Embryonic facial prominence (tissue), 1 donor: ENCODE measurements at regions not wholly inside any gene's neighbourhood (a gene's known extent, or its start where the extent isn't known, plus 50 kb on each side); places are given as distances from the start of the nearest gene placed in this dataset.
"Not testable (repeated sequence)": the region's sequence is repeated elsewhere in the genome, so short reads cannot be mapped to it uniquely, and the experiment has no call there.

Source experiments
- DNase-seq: peaks from one replicate; pipeline ENCODE4 v3.0.0-alpha.2; 2016; ENCODE audit errors: extremely low spot score

DNA sequence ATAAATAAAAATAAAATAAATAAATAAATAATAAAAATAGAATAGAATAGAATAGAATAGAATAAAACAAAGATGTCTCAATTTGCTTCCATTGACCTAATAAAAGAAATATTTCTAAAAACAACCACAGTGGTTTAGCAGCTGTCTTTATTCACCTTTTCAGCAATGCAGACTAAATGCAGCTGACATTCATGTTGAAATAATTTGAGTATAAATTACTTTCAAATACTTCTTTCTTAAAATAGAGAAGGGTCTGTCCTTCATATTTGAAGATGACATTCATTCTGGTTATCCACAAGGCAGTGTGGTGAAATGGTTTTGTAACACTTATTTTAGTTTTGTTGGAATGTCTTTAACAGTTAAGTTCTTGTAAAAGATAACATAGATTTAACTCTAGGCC is 469.4 kb downstream of the IRS1 start:
- DNase-seq, result no peak

- DNase-seq, result no peak
These were observed 470.4 kb downstream of the IRS1 start for GRCh38 chr2:226329180-226329579.

DNA sequence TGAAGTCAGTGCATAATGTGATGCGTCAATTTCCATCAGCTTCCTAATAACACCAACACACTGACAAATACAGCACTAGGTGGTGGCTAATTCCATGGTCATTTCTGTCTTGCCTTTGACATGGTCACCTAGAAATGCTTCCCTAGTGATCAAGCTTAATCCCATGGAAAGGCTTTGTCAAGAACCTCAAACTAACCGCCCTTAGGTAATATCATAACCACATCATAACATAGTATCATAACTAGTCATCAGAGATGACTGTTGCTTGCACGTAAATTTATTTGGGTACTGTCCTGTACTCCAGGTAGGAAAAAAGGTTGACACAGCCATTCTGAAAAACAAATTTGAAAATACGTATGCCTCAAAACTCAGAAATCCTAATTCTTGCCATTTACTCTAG is 471.8 kb downstream of the IRS1 start:
- no peak for DNase-seq

DNA sequence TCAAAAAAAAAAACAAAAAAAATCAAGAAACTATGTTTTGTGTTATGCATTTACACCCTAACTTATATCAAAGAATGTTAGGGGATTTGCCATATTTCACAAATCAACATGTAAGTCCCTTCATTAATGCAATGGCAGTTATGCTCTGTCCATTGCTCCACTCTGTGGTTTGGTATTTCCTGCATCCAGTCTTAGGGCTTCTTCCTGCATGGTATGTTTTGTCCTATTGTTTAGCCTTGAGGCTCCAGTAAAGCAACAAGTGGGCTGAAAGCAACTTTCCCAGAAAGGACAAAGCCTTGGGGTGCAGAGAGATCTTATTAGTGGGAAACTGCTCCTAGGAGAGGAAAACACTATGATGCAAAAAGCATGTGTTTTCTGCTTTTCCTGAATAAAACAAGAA is 474.1 kb downstream of the IRS1 start:
- no peak for DNase-seq

DNA sequence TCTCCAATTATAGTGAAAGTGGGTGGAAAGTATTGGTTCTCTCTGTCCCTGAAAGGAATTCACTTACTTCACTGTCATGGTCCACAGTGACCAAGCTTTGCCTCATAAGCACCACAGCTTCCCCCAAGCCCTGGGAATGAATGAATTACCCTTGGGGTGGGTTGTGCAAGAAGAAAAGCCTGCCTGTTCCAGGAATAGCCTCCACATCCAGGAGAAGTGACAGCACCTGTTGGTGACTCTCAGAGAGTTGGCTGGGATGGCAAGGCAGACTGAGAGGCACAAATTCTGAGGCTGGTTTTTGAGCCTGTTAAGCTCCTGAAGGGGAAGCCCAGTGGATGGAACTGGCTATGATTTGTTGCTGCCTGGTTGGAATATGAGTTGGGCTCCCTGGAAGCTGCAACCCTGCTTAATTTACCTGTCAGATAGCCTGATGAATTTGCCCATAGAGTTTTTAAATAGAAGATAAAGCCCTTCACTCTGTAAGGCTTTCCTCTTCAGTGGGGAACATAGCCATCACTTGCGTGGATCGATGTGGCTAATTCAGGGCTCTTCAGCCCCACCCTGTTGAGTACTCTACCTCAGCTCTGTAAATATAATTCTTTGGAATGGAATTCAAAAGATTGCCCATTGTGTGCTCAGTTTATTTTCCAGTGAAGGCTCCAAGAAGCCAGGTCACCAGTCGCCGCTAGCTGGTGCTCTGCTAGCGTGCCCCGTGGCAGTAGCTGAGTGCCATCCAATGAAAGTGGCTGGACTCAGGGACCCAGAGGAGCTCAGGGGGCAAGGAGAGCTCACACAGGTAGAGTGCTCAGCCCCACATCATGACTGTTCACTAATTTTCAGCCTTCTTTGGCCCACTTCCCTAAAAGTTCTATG is 479.3 kb downstream of the IRS1 start:
- no peak for DNase-seq

GRCh38 chr2:226317970-226318369 is 481.6 kb downstream of the IRS1 start:
- no peak for DNase-seq

GRCh38 chr2:226313060-226313459 is 486.6 kb downstream of the IRS1 start:
- DNase-seq, result no peak

DNA sequence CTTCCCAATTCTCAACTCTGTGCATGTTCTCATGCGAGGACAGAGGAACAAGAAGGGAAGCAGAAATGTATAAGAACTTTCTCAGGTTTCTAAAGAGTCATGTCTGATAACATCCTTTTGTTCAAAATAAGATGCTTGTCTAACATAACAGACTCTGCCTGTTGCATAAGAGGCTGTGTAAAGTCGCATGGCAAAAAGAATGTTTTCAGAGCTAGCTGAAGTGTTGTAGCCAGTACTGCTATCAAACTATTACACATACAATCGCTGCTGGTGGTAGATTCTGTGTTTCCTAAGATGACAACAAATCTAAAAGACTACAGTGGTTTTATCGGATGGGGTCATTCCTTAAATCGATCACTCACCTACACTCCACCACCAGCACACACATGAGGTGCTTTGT is 487.5 kb downstream of the IRS1 start:
- DNase-seq, result no peak

GRCh38 chr2:226310146-226310545 is 489.5 kb downstream of the IRS1 start:
- no peak for DNase-seq

GRCh38 chr2:226308986-226309385 is 490.6 kb downstream of the IRS1 start:
- DNase-seq, result no peak

DNA sequence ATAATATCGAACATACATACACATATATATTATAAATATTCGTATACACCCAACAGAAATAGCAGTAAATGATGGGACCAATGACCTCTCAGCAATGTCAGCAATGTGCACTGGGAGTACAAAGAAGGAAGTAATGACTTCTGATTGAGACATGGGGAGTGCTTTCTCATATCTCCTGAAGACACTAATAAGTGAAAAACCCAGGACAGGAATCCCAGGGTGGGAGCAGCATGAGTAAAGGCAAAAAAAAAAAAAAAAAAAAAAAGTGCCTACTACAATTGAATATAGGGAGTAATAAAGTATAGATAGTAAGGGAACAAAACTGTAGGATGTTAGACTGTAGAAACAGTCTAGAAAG is 491.3 kb downstream of the IRS1 start:
- no peak for DNase-seq

DNA sequence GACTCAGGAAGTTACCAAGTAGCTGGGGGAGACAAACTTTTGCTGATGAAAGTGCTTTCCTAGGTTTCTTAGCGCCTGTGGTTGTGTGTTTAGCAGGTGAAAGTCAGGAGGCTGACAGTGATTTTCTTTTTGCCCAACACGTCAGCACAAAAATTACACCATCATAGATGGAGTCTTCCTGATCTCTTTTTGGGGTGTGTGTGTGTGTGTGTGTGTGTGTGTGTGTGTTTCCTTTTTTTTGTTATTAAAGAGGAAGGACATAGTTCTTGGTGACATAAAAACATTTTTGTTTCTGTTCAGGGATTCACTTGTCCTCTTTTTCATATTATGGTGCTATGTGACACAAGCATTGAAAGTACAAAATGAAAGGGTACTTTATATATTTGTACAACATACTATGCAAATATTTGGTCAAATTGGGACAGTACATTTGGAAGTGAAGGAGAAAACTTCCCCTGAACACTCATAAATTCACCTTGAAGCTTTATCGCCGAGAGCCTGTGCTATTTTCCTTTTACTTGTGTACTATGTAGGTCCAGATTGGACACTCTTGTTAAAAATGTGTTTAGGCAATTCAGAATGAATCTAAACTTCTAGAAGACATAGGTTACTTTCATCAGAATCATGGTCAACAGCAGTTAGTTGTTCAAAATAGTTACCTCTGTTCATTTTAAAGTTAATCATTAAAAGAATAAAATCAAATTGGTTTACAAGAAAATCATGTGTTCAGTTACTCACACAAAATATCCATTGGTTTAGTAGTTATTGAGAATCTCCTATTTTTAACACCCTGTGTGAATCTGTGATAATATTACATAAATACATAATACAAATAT is 491.9 kb downstream of the IRS1 start:
- DNase-seq, result no peak

GRCh38 chr2:226306969-226307368 is 492.7 kb downstream of the IRS1 start:
- DNase-seq, result no peak

DNA sequence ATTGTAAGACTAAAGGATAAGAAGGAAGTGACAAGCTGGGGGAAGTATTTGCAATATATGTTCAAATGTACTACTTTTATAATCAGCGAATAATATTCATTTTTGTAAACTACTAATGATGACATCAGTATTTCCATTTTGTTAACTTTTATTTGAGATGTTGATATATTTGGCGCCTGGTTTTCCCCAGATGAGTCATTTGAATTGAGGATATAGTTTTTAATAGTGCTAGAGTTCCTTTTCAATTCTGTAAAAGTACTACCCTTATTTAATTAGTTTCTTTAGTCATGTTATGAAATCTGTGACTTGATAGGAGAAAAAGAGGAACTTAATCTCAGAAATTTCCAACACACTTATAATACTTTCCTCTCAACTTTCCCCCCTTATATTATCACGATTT is 495.3 kb downstream of the IRS1 start:
- DNase-seq, result no peak

DNA sequence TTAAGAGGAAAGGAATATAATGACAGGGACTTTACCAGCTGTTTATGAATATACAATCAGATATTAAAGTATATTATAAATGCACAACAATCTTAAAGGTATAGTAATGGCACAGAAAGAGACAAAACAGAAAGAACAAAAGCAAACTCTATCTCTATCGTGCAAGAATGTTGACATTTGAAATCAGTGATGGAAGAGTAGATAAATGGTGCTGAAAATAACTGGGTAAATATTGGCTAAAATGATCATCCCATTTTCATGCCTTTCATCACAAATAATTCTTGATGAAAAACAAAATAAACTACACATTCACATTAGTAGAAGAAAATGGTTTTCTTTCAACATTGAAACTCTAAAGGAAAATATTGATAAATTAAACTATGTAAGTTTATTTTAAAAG is 495.9 kb downstream of the IRS1 start:
- no peak for DNase-seq

DNA sequence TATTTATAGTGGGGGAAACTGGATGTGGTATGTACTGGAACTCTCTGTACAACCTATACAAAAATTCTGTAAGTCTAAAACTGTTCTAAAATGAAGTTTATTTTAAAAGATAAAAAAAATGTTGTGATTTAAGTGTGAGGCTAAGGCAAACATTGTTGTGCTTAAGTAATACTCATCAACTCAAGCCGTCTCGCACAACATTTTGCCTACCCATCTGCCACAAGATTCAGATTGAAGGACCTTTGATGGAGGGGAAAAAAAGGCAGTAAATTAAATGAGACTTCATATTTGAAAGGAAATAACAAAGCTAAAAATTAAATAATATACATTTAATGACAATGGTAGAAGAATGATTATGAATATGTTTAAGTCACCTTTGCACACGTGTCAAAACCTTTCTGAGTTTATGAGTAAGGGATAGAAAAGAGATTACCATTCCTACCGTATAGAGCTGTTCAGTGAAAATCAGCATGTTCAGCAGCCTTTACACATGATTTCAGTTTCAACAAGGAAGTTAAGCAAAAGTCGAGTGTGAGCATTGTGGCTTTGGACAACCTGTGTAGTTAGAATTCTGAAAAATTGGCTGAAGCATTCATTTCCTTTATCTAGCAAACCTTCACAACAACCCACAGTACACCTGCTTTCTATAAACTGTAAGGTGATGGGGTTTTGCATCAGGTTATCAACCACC is 499.3 kb downstream of the IRS1 start:
- DNase-seq, result no peak

GRCh38 chr2:226299771-226300170 is 499.8 kb downstream of the IRS1 start:
- DNase-seq, result no peak

DNA sequence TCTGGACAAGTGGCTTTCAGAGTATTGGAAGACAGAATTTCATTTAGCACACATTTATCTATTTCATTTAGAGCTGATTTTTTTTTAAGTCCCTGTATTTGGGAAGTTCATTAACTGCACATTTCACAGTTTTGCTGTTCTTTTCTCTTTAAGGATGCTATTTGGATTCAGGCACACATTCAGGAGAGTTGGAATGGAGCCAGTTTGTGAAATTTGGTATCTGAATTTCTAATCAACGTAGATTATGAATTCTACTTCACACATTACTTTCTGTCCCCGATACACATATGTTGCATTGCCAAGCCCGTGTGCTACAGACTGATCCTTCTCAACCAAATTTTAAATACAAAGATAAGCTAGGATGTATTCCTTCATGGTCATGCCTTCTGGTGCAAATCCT is 503.9 kb downstream of the IRS1 start:
- no peak for DNase-seq

DNA sequence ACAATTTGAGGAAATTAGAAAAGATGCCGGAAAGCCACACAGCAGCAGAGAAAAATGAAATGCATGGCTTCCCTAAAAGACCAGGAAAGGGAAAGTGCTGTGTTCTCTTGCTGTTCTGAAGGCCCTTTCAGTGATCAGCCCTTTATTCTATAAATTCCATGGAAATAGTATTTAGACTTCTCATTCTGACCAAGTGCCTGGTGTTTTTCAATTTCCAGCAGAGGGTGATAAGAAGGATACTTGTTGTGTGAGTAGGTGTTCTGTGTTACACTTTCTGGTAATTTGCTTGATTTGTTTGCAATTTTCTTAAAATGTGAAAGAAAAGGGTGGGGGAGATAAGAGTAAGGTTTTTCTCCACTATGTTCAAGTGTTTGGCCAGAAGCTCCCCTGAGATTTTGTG is 504.5 kb downstream of the IRS1 start:
- DNase-seq, result no peak

GRCh38 chr2:226291281-226291680 is 508.3 kb downstream of the IRS1 start:
- not testable (repeated sequence) for DNase-seq

- DNase-seq, result no peak
These were observed 512.7 kb downstream of the IRS1 start for GRCh38 chr2:226286916-226287315.

DNA sequence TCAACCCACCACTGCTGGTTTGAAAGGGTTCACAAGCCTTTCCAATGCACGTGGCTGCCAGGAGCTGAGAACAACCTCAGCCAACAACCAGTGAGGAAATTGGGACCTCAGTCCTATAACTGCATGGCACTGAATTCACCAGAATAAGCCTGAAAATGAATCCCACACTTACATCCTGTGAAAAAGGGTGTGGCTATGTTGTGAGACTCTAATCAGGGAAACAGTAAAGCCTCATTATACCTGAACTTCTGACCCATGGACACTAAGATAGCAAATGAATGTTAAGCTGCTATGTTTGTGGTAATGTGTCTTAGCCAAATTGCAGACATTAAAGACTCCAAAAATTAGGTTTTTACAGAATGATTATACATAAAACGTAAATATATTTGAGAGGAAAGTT is 515.8 kb downstream of the IRS1 start:
- DNase-seq, result no peak

- DNase-seq, result no peak
These were observed 517.5 kb downstream of the IRS1 start for GRCh38 chr2:226282151-226282550.
